ENCODE measurements at regions not wholly inside any gene's neighbourhood (a gene's known extent, or its start where the extent isn't known, plus 50 kb on each side); places are given as distances from the start of the nearest gene placed in this dataset.
A peak's percentile ranks its signal among the peaks of the same experiment; 100 is the strongest.

- 50 to 52% methylated on average over 15 of the region's 15 CpGs for WGBS, 2 donors
- no peaks in the 10 kb centered on the region for H3K36me3 ChIP-seq (ENCODE audit: control insufficient read depth in 4 of 4, insufficient read depth in 4 of 4, low read length in 4 of 4)
- ATAC-seq (ENCODE audit: insufficient read depth, low FRiP score) (no peak), DNase-seq (peak; percentile 57 to 90 (median 88))
- TF ChIP-seq CTCF (IDR thresholded peaks at IDR 0.05; ENCODE audit: control extremely low read depth, extremely low read depth), result peak; percentile 16
- no peak overlapping the region for H3K4me3 ChIP-seq
- peak overlapping the region in 1 of 2 donors; percentile 8 for H3K9ac ChIP-seq (ENCODE audit: insufficient read depth in 1 of 2, low read length in 2 of 2)
- H3K4me1 ChIP-seq (ENCODE audit: control insufficient read depth in 5 of 5, insufficient read depth in 5 of 5, low read length in 5 of 5), result peaks cover 17 to 78% (median 31%) of the 10 kb centered on the region in 5 donors
- H3K9me3 ChIP-seq (ENCODE audit: control insufficient read depth in 4 of 4, insufficient read depth in 3 of 4, low read length in 3 of 4), result no peaks in the 10 kb centered on the region
- peak overlapping the region in 1 of 2 donors; percentile 72 for H3K27ac ChIP-seq (ENCODE audit: low read depth in 1 of 2, low read length in 1 of 2)
- no peaks in the 10 kb centered on the region for H3K27me3 ChIP-seq (ENCODE audit: control insufficient read depth in 3 of 3, insufficient read depth in 3 of 3, low read length in 2 of 3)
Measured at GRCh38 chr6:22145823-22146677, 150.8 kb downstream of the PRL start.

- H3K4me1 ChIP-seq (ENCODE audit: control insufficient read depth in 5 of 5, insufficient read depth in 5 of 5, low read length in 5 of 5), result peaks cover 13 to 78% (median 30%) of the 10 kb centered on the region in 5 donors
- no peaks in the 10 kb centered on the region for H3K36me3 ChIP-seq (ENCODE audit: control insufficient read depth in 4 of 4, insufficient read depth in 4 of 4, low read length in 4 of 4)
- H3K27me3 ChIP-seq (ENCODE audit: control insufficient read depth in 3 of 3, insufficient read depth in 3 of 3, low read length in 2 of 3), result no peaks in the 10 kb centered on the region
- H3K4me3 ChIP-seq, result no peak overlapping the region
- TF ChIP-seq CTCF (IDR thresholded peaks at IDR 0.05; ENCODE audit: control extremely low read depth, extremely low read depth), result no peak
- no peak for DNase-seq
- H3K9ac ChIP-seq (ENCODE audit: insufficient read depth in 1 of 2, low read length in 2 of 2), result no peak overlapping the region
- no peak for ATAC-seq (ENCODE audit: insufficient read depth, low FRiP score)
- H3K27ac ChIP-seq (ENCODE audit: low read depth in 1 of 2, low read length in 1 of 2), result peak overlapping the region in 1 of 2 donors; percentile 1
- WGBS, 2 donors, result 77 to 90% methylated on average over 17 of the region's 17 CpGs
- H3K9me3 ChIP-seq (ENCODE audit: control insufficient read depth in 4 of 4, insufficient read depth in 3 of 4, low read length in 3 of 4), result no peaks in the 10 kb centered on the region
Measured at GRCh38 chr6:22146678-22146930, 150.2 kb downstream of the PRL start.

- Histone ChIP-seq H3K4me3 (no peak overlapping the region), H3K9me3 (ENCODE audit: control insufficient read depth in 4 of 4, insufficient read depth in 3 of 4, low read length in 3 of 4) (no peaks in the 10 kb centered on the region), H3K4me1 (ENCODE audit: control insufficient read depth in 5 of 5, insufficient read depth in 5 of 5, low read length in 5 of 5) (peaks cover 13 to 80% (median 24%) of the 10 kb centered on the region in 5 donors), H3K9ac (ENCODE audit: insufficient read depth in 1 of 2, low read length in 2 of 2) (peak overlapping the region in 1 of 2 donors; percentile 80), H3K27me3 (ENCODE audit: control insufficient read depth in 3 of 3, insufficient read depth in 3 of 3, low read length in 2 of 3) (no peaks in the 10 kb centered on the region), H3K27ac (ENCODE audit: low read depth in 1 of 2, low read length in 1 of 2) (peak overlapping the region in 1 of 2 donors; percentile 0), H3K36me3 (ENCODE audit: control insufficient read depth in 4 of 4, insufficient read depth in 4 of 4, low read length in 4 of 4) (no peaks in the 10 kb centered on the region)
- no peak for ATAC-seq (ENCODE audit: insufficient read depth, low FRiP score)
- no peak for TF ChIP-seq CTCF (IDR thresholded peaks at IDR 0.05; ENCODE audit: control extremely low read depth, extremely low read depth)
- peak; percentile 54 to 86 (median 83) for DNase-seq
- WGBS, 2 donors, result 40 to 48% methylated on average over 22 of the region's 22 CpGs
Measured at GRCh38 chr6:22146931-22147701, 149.7 kb downstream of the PRL start.

All from lung (tissue), 11 donors.